ENCODE measurements at regions not wholly inside any gene's neighbourhood (a gene's known extent, or its start where the extent isn't known, plus 50 kb on each side); places are given as distances from the start of the nearest gene placed in this dataset.

DNA sequence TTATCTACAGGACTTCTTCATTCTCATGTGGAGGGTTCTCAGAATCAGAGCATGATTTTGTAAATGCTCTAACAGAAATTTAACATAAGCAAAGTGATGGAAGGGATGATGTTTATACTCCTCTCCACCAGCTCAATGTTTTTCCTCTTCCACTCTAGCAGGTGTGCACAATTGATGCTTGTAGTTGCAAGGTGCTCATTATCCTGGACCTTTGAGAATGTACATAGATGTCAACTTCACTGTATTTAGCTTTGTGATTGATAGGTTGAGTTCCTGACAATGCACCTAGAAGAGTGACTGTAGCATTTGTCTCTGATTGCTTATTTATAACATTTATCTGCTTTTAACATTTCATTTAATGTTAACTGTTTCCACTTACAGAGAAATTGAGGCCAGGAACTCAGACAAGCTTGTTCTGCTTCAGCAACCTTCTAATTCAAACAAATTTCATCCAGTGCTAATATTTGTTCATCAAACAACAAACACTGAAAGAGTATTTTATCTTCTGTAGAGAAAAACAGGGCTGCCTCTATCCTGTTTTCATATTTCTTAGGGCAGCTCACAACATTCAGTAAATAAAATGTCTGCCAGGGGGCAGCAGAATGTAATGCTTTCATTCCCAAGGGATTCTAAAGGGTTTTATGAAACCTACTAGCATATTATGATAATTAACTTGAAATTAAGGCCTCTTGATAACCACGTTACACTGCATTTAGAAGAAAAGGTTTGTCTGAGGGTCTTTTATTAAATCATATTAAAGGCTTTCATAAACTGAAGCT lies 127.9 kb upstream of the NOL4 start:
- CTCF ChIA-PET, result no interaction called here
- Histone ChIP-seq H3K36me3 (ENCODE audit: control insufficient read depth in 4 of 4, insufficient read depth in 4 of 4, low read length in 3 of 4) (no peaks in the 10 kb centered on the region), H3K27me3 (replicated peaks in 2 of 5; ENCODE audit: control insufficient read depth in 4 of 5, insufficient read depth in 5 of 5, low read length in 4 of 5) (no peaks in the 10 kb centered on the region), H3K9me3 (ENCODE audit: control extremely low read depth in 1 of 5, control insufficient read depth in 4 of 5, insufficient read depth in 2 of 5, low read depth in 1 of 5, low read length in 4 of 5) (no peaks in the 10 kb centered on the region), H3K27ac (ENCODE audit: insufficient read depth in 1 of 2, low read depth in 1 of 2, low read length in 2 of 2, poor library complexity in 1 of 2, severe bottlenecking in 2 of 2) (no peak overlapping the region), H3K4me1 (ENCODE audit: control extremely low read depth in 1 of 4, control insufficient read depth in 4 of 4, insufficient read depth in 4 of 4, low read length in 3 of 4) (no peaks in the 10 kb centered on the region), H3K4me3 (ENCODE audit: control insufficient read depth in 1 of 7, extremely low read depth in 1 of 7, insufficient read depth in 4 of 7, low read depth in 2 of 7, low read length in 6 of 7) (no peak overlapping the region)
- DNase-seq, result no peak
- WGBS (ENCODE audit: insufficient coverage), result no CpG with 5 or more reads among the region's 1 CpG
- POLR2A ChIA-PET, result no interaction called here

DNA sequence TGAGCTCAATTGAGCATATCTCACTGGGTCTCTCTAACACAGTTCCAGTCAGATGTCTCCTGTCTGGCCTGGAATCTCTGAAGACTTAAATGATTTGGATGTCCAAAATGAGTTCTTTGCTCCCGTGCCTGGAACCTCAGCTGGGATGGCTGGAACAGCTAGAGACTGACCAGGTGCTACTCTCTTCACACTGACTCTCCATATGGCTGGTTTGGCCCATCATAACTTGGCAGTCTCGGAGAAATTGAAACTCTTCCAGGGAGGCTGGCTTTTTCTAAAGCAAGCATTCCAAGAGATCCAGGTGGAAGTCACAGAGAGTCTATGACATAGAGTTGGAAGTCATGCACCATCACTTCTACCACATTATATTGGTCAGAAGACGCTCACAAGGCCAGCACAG lies 129.6 kb upstream of the NOL4 start:
- Histone ChIP-seq H3K27ac (ENCODE audit: insufficient read depth in 1 of 2, low read depth in 1 of 2, low read length in 2 of 2, poor library complexity in 1 of 2, severe bottlenecking in 2 of 2) (no peak overlapping the region), H3K36me3 (ENCODE audit: control insufficient read depth in 4 of 4, insufficient read depth in 4 of 4, low read length in 3 of 4) (no peaks in the 10 kb centered on the region), H3K4me1 (ENCODE audit: control extremely low read depth in 1 of 4, control insufficient read depth in 4 of 4, insufficient read depth in 4 of 4, low read length in 3 of 4) (no peaks in the 10 kb centered on the region), H3K4me3 (ENCODE audit: control insufficient read depth in 1 of 7, extremely low read depth in 1 of 7, insufficient read depth in 4 of 7, low read depth in 2 of 7, low read length in 6 of 7) (no peak overlapping the region), H3K27me3 (replicated peaks in 2 of 5; ENCODE audit: control insufficient read depth in 4 of 5, insufficient read depth in 5 of 5, low read length in 4 of 5) (no peaks in the 10 kb centered on the region), H3K9me3 (ENCODE audit: control extremely low read depth in 1 of 5, control insufficient read depth in 4 of 5, insufficient read depth in 2 of 5, low read depth in 1 of 5, low read length in 4 of 5) (no peaks in the 10 kb centered on the region)
- ChIA-PET POLR2A (no interaction called here), CTCF (no interaction called here)
- WGBS (ENCODE audit: insufficient coverage), result 95% methylated on average over 3 of the region's 3 CpGs
- DNase-seq, result no peak

DNA sequence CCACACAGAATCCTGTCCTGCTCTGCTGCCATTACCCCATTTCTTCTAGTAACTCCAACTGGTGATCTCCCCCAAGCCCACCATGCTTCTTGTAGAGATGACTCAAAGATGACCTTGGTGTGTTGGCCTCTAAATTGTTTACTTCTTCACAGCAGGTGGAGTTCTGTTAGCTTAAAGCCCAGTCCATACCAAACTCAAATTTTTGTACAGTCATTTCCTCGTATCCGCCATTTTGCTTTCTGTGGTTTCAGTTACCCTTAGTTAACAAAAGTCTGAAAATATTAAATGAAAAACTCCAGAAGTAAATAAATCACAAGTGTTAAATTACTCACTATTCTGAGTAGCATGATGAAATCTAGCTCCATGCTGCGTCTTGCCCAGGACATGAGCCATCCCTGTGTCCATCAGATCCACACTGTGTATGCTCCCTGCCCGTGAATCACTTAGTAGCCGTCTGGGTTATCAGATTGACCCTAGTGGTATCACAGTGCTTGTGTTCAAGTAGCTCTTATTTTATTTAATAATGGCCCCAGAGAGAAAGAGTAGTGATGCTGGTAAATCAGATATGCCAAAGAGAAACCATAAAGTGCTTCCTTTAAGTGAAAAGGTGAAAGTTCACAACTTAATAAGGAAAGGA lies 133.3 kb upstream of the NOL4 start:
- H3K9me3 ChIP-seq (ENCODE audit: control extremely low read depth in 1 of 5, control insufficient read depth in 4 of 5, insufficient read depth in 2 of 5, low read depth in 1 of 5, low read length in 4 of 5), result no peaks in the 10 kb centered on the region
- H3K27me3 ChIP-seq (replicated peaks in 2 of 5; ENCODE audit: control insufficient read depth in 4 of 5, insufficient read depth in 5 of 5, low read length in 4 of 5), result no peaks in the 10 kb centered on the region
- WGBS (ENCODE audit: insufficient coverage), result 92% methylated on average over 2 of the region's 5 CpGs
- ChIA-PET POLR2A (no interaction called here), CTCF (no interaction called here)
- H3K27ac ChIP-seq (ENCODE audit: insufficient read depth in 1 of 2, low read depth in 1 of 2, low read length in 2 of 2, poor library complexity in 1 of 2, severe bottlenecking in 2 of 2), result no peak overlapping the region
- DNase-seq, result no peak
- H3K4me3 ChIP-seq (ENCODE audit: control insufficient read depth in 1 of 7, extremely low read depth in 1 of 7, insufficient read depth in 4 of 7, low read depth in 2 of 7, low read length in 6 of 7), result no peak overlapping the region
- H3K4me1 ChIP-seq (ENCODE audit: control extremely low read depth in 1 of 4, control insufficient read depth in 4 of 4, insufficient read depth in 4 of 4, low read length in 3 of 4), result no peaks in the 10 kb centered on the region
- H3K36me3 ChIP-seq (ENCODE audit: control insufficient read depth in 4 of 4, insufficient read depth in 4 of 4, low read length in 3 of 4), result no peaks in the 10 kb centered on the region

DNA sequence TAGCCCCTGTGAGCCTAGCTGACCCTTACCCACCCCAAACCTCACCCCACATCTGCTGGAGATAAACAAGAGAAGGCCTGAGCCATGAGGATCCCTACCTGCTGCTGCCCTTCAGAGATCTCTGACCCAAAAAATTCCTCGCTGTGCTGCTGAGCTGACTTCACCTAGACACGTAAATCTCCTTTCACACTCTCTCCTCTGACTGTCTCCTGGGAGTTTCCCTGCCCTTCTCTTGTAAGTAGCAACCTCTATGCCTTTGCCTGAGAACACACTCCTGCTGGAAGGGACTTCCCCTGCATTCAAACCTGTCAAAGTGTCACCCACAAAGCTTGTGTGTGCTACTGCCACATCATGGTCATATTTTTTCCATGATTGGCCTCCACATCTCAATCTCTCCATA lies 134.2 kb upstream of the NOL4 start:
- Histone ChIP-seq H3K9me3 (ENCODE audit: control extremely low read depth in 1 of 5, control insufficient read depth in 4 of 5, insufficient read depth in 2 of 5, low read depth in 1 of 5, low read length in 4 of 5) (no peaks in the 10 kb centered on the region), H3K27me3 (replicated peaks in 2 of 5; ENCODE audit: control insufficient read depth in 4 of 5, insufficient read depth in 5 of 5, low read length in 4 of 5) (no peaks in the 10 kb centered on the region), H3K4me1 (ENCODE audit: control extremely low read depth in 1 of 4, control insufficient read depth in 4 of 4, insufficient read depth in 4 of 4, low read length in 3 of 4) (no peaks in the 10 kb centered on the region), H3K36me3 (ENCODE audit: control insufficient read depth in 4 of 4, insufficient read depth in 4 of 4, low read length in 3 of 4) (no peaks in the 10 kb centered on the region), H3K4me3 (ENCODE audit: control insufficient read depth in 1 of 7, extremely low read depth in 1 of 7, insufficient read depth in 4 of 7, low read depth in 2 of 7, low read length in 6 of 7) (no peak overlapping the region), H3K27ac (ENCODE audit: insufficient read depth in 1 of 2, low read depth in 1 of 2, low read length in 2 of 2, poor library complexity in 1 of 2, severe bottlenecking in 2 of 2) (no peak overlapping the region)
- DNase-seq, result no peak
- WGBS (ENCODE audit: insufficient coverage), result 100% methylated on average over 1 of the region's 2 CpGs
- POLR2A ChIA-PET, result no interaction called here
- CTCF ChIA-PET, result no interaction called here

DNA sequence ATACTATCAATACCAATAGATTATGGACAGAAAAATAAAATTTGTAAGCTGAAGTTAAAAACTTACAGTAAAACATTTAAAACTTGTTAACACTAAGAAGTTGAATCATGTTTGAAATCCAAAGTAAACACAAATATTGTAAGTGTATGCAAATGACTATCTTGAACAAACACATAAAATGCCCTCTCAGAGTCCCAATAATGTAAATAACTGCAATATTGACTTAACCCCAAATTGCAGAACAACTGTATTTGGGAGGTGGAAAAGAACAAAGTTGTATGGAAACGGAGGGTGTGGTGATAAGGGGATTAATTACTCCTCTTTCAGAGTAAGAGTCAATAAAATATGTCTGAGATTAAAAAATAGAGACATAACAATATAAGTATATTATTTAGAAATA lies 140.0 kb upstream of the NOL4 start:
- CTCF ChIA-PET, result no interaction called here
- POLR2A ChIA-PET, result no interaction called here
- no CpG with 5 or more reads among the region's 1 CpG for WGBS (ENCODE audit: insufficient coverage)
- no peak for DNase-seq
- peaks cover 0 to 3% (median 0%) of the 10 kb centered on the region in 5 experiments for H3K9me3 ChIP-seq (ENCODE audit: control extremely low read depth in 1 of 5, control insufficient read depth in 4 of 5, insufficient read depth in 2 of 5, low read depth in 1 of 5, low read length in 4 of 5)
- H3K4me1 ChIP-seq (ENCODE audit: control extremely low read depth in 1 of 4, control insufficient read depth in 4 of 4, insufficient read depth in 4 of 4, low read length in 3 of 4), result no peaks in the 10 kb centered on the region
- no peak overlapping the region for H3K27ac ChIP-seq (ENCODE audit: insufficient read depth in 1 of 2, low read depth in 1 of 2, low read length in 2 of 2, poor library complexity in 1 of 2, severe bottlenecking in 2 of 2)
- no peak overlapping the region for H3K4me3 ChIP-seq (ENCODE audit: control insufficient read depth in 1 of 7, extremely low read depth in 1 of 7, insufficient read depth in 4 of 7, low read depth in 2 of 7, low read length in 6 of 7)
- no peaks in the 10 kb centered on the region for H3K36me3 ChIP-seq (ENCODE audit: control insufficient read depth in 4 of 4, insufficient read depth in 4 of 4, low read length in 3 of 4)
- H3K27me3 ChIP-seq (replicated peaks in 2 of 5; ENCODE audit: control insufficient read depth in 4 of 5, insufficient read depth in 5 of 5, low read length in 4 of 5), result no peaks in the 10 kb centered on the region

DNA sequence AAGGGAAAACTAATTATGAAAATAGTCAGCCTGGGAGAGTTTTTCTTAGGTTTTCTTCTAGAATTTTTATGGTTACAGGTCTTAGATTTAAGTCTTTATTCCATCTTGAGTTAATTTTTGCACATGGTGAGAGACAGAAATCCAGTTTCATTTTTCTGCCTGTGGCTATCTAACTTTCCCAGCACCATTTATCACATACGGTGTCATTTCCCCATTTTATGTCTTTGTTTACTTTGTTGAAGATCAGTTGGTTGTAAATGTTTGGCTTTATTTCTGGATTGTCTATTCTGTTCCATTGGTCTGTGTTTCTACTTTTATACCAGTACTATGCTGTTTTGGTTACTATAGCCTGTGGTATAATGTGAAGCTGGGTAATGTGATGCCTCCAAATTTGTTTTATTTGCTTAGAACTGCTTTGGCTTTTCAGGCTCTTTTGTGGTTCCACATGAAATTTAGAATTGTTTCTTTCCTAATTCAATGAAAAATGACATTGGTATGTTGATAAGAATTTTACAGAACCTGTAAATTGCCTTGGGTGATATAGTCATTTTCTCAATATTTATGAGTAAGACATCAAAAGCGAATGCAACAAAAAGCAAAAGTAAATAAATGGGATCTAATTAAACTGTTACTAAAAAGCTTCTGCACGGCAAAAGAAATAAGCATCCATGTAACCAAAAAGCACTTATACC lies 146.1 kb upstream of the NOL4 start:
- WGBS (ENCODE audit: insufficient coverage), result no CpG with 5 or more reads among the region's 3 CpGs
- Histone ChIP-seq H3K9me3 (ENCODE audit: control extremely low read depth in 1 of 5, control insufficient read depth in 4 of 5, insufficient read depth in 2 of 5, low read depth in 1 of 5, low read length in 4 of 5) (peaks cover 0 to 3% (median 0%) of the 10 kb centered on the region in 5 experiments), H3K36me3 (ENCODE audit: control insufficient read depth in 4 of 4, insufficient read depth in 4 of 4, low read length in 3 of 4) (no peaks in the 10 kb centered on the region), H3K27ac (ENCODE audit: insufficient read depth in 1 of 2, low read depth in 1 of 2, low read length in 2 of 2, poor library complexity in 1 of 2, severe bottlenecking in 2 of 2) (no peak overlapping the region), H3K27me3 (replicated peaks in 2 of 5; ENCODE audit: control insufficient read depth in 4 of 5, insufficient read depth in 5 of 5, low read length in 4 of 5) (no peaks in the 10 kb centered on the region), H3K4me1 (ENCODE audit: control extremely low read depth in 1 of 4, control insufficient read depth in 4 of 4, insufficient read depth in 4 of 4, low read length in 3 of 4) (no peaks in the 10 kb centered on the region), H3K4me3 (ENCODE audit: control insufficient read depth in 1 of 7, extremely low read depth in 1 of 7, insufficient read depth in 4 of 7, low read depth in 2 of 7, low read length in 6 of 7) (no peak overlapping the region)
- no peak for DNase-seq
- ChIA-PET CTCF (no interaction called here), POLR2A (no interaction called here)

DNA sequence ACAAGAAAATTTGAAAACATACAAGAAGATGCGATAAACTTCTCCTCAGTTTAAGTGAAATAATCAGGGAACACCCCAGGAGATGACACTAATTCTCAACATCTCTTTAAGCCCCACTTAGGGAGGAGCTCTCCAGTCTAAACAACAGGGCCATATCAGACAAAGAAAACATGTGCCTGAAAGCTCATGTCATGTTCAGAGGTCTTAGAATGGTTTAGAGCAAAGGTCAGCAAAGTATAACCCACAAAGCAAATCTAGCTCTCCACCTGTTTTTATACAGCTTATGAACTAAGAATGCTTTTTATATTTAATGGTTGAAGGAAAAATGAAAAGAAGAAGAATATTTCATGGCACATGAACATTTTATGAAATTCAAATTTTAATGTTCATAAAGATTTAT lies 155.6 kb upstream of the NOL4 start:
- Histone ChIP-seq H3K9me3 (ENCODE audit: control extremely low read depth in 1 of 5, control insufficient read depth in 4 of 5, insufficient read depth in 2 of 5, low read depth in 1 of 5, low read length in 4 of 5) (no peaks in the 10 kb centered on the region), H3K36me3 (ENCODE audit: control insufficient read depth in 4 of 4, insufficient read depth in 4 of 4, low read length in 3 of 4) (no peaks in the 10 kb centered on the region), H3K27me3 (replicated peaks in 2 of 5; ENCODE audit: control insufficient read depth in 4 of 5, insufficient read depth in 5 of 5, low read length in 4 of 5) (no peaks in the 10 kb centered on the region), H3K27ac (ENCODE audit: insufficient read depth in 1 of 2, low read depth in 1 of 2, low read length in 2 of 2, poor library complexity in 1 of 2, severe bottlenecking in 2 of 2) (no peak overlapping the region), H3K4me3 (ENCODE audit: control insufficient read depth in 1 of 7, extremely low read depth in 1 of 7, insufficient read depth in 4 of 7, low read depth in 2 of 7, low read length in 6 of 7) (no peak overlapping the region), H3K4me1 (ENCODE audit: control extremely low read depth in 1 of 4, control insufficient read depth in 4 of 4, insufficient read depth in 4 of 4, low read length in 3 of 4) (no peaks in the 10 kb centered on the region)
- no peak for DNase-seq
- no CpG with 5 or more reads among the region's 1 CpG for WGBS (ENCODE audit: insufficient coverage)
- CTCF ChIA-PET, result no interaction called here
- POLR2A ChIA-PET, result no interaction called here
